ENCODE measurements at regions not wholly inside any gene's neighbourhood (a gene's known extent, or its start where the extent isn't known, plus 50 kb on each side); places are given as distances from the start of the nearest gene placed in this dataset.

DNA sequence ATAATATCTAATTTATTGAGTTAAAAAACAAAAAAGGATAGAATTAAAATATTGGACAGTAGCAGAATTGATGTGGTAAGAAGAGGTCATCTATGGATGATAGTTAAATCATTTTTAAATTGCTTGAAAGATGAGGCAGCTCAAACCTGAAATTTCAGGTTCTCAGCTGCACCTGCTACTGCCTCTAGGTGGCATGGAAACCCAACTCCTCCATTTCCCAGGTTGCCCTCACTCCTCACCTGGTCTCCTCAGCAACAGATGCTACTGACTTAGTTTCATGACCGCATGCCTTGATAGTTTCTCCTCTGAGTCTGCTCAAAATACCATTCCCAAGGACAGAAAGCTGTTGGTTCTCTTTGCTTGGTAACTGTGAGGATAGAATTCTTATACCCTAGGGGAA is 148.1 kb downstream of the ABHD5 start:
- H3K9me3 Mint-ChIP-seq: peaks cover 9% of the 10 kb centered on the region

DNA sequence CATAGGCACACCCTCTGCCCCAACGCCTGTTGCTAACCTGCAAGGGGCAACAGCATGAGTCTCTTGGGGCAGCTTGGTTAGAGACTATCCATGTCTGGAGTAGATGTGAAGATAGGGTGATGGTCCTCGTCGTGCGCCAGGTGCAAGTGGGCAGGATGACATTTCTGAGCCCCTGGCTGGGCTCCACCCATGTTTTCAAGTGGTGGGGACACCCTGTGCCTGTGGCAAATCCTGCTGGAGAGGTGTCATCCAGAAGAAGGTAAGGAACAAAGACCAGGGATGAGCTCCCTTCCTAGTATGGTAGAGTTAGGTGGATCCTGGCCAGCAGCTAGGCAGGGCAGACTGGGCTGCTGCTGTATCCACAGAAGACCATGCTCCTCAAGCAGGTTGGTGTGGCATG is 152.6 kb downstream of the ABHD5 start:
- H3K36me3 Mint-ChIP-seq (ENCODE audit: low read depth): no peaks in the 10 kb centered on the region
- no peak for ATAC-seq
- no peak overlapping the region for H3K27ac Mint-ChIP-seq
- no peaks in the 10 kb centered on the region for H3K27me3 ChIP-seq (ENCODE audit: insufficient read depth)
- H3K27ac ChIP-seq (ENCODE audit: low read depth): no peak overlapping the region
- no peaks in the 10 kb centered on the region for H3K4me1 ChIP-seq (ENCODE audit: insufficient read depth)
- H3K9me3 Mint-ChIP-seq: peaks cover 17% of the 10 kb centered on the region
- H3K4me2 ChIP-seq: no peak overlapping the region
- no peaks in the 10 kb centered on the region for H3K27me3 Mint-ChIP-seq (ENCODE audit: insufficient read depth, low read depth, poor library complexity)
- H3K79me2 ChIP-seq (replicated peaks; ENCODE audit: insufficient read depth): no peaks in the 10 kb centered on the region
- DNase-seq (ENCODE audit: low spot score): no peak
- no peak overlapping the region for H3K4me3 Mint-ChIP-seq
- H3K4me3 ChIP-seq: no peak overlapping the region
- no peaks in the 10 kb centered on the region for H4K20me1 ChIP-seq (replicated peaks; ENCODE audit: insufficient read depth)
- no peaks in the 10 kb centered on the region for H3K4me1 Mint-ChIP-seq
- no peak overlapping the region for H2AFZ ChIP-seq
- H3K9me2 ChIP-seq (ENCODE audit: insufficient read depth): peaks cover 5% of the 10 kb centered on the region; the same call in 1 of the 2 replicates
- H3F3A ChIP-seq (replicated peaks; ENCODE audit: low read depth): no peaks in the 10 kb centered on the region
- no peaks in the 10 kb centered on the region for H3K36me3 ChIP-seq (ENCODE audit: insufficient read depth)
- no peak for TF ChIP-seq ZNF331 (CRISPR knock-in tag; IDR thresholded peaks at IDR 0.05; ENCODE audit: low read depth)
- no peak for TF ChIP-seq STAT1 (IDR thresholded peaks at IDR 0.05; ENCODE audit: unreplicated experiment)
- TF ChIP-seq, protein P1, sequence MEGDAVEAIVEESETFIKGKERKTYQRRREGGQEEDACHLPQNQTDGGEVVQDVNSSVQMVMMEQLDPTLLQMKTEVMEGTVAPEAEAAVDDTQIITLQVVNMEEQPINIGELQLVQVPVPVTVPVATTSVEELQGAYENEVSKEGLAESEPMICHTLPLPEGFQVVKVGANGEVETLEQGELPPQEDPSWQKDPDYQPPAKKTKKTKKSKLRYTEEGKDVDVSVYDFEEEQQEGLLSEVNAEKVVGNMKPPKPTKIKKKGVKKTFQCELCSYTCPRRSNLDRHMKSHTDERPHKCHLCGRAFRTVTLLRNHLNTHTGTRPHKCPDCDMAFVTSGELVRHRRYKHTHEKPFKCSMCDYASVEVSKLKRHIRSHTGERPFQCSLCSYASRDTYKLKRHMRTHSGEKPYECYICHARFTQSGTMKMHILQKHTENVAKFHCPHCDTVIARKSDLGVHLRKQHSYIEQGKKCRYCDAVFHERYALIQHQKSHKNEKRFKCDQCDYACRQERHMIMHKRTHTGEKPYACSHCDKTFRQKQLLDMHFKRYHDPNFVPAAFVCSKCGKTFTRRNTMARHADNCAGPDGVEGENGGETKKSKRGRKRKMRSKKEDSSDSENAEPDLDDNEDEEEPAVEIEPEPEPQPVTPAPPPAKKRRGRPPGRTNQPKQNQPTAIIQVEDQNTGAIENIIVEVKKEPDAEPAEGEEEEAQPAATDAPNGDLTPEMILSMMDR (conservative IDR thresholded peaks at IDR 0.05; ENCODE audit: low read depth in 2 of 2): no peak
- no peak for TF ChIP-seq JUNB (IDR thresholded peaks at IDR 0.05; ENCODE audit: unreplicated experiment)
- TF ChIP-seq, protein P2, sequence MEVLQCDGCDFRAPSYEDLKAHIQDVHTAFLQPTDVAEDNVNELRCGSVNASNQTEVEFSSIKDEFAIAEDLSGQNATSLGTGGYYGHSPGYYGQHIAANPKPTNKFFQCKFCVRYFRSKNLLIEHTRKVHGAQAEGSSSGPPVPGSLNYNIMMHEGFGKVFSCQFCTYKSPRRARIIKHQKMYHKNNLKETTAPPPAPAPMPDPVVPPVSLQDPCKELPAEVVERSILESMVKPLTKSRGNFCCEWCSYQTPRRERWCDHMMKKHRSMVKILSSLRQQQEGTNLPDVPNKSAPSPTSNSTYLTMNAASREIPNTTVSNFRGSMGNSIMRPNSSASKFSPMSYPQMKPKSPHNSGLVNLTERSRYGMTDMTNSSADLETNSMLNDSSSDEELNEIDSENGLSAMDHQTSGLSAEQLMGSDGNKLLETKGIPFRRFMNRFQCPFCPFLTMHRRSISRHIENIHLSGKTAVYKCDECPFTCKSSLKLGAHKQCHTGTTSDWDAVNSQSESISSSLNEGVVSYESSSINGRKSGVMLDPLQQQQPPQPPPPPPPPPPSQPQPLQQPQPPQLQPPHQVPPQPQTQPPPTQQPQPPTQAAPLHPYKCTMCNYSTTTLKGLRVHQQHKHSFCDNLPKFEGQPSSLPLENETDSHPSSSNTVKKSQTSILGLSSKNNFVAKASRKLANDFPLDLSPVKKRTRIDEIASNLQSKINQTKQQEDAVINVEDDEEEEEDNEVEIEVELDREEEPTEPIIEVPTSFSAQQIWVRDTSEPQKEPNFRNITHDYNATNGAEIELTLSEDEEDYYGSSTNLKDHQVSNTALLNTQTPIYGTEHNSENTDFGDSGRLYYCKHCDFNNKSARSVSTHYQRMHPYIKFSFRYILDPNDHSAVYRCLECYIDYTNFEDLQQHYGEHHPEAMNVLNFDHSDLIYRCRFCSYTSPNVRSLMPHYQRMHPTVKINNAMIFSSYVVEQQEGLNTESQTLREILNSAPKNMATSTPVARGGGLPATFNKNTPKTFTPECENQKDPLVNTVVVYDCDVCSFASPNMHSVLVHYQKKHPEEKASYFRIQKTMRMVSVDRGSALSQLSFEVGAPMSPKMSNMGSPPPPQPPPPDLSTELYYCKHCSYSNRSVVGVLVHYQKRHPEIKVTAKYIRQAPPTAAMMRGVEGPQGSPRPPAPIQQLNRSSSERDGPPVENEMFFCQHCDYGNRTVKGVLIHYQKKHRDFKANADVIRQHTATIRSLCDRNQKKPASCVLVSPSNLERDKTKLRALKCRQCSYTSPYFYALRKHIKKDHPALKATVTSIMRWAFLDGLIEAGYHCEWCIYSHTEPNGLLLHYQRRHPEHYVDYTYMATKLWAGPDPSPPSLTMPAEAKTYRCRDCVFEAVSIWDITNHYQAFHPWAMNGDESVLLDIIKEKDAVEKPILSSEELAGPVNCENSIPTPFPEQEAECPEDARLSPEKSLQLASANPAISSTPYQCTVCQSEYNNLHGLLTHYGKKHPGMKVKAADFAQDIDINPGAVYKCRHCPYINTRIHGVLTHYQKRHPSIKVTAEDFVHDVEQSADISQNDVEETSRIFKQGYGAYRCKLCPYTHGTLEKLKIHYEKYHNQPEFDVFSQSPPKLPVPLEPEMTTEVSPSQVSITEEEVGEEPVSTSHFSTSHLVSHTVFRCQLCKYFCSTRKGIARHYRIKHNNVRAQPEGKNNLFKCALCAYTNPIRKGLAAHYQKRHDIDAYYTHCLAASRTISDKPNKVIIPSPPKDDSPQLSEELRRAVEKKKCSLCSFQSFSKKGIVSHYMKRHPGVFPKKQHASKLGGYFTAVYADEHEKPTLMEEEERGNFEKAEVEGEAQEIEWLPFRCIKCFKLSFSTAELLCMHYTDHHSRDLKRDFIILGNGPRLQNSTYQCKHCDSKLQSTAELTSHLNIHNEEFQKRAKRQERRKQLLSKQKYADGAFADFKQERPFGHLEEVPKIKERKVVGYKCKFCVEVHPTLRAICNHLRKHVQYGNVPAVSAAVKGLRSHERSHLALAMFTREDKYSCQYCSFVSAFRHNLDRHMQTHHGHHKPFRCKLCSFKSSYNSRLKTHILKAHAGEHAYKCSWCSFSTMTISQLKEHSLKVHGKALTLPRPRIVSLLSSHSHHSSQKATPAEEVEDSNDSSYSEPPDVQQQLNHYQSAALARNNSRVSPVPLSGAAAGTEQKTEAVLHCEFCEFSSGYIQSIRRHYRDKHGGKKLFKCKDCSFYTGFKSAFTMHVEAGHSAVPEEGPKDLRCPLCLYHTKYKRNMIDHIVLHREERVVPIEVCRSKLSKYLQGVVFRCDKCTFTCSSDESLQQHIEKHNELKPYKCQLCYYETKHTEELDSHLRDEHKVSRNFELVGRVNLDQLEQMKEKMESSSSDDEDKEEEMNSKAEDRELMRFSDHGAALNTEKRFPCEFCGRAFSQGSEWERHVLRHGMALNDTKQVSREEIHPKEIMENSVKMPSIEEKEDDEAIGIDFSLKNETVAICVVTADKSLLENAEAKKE (CRISPR knock-in tag; IDR thresholded peaks at IDR 0.05): no peak
- no peak for TF ChIP-seq EZH2 (IDR thresholded peaks at IDR 0.05; ENCODE audit: low read depth, unreplicated experiment)
- no peak for TF ChIP-seq CREB1 (CRISPR knock-in tag; IDR thresholded peaks at IDR 0.05; ENCODE audit: low read depth)
- no peak for TF ChIP-seq ZNF114 (CRISPR knock-in tag; IDR thresholded peaks at IDR 0.05)
- TF ChIP-seq NANOG (IDR thresholded peaks at IDR 0.05; ENCODE audit: borderline replicate concordance): no peak

More for the DNA sequence above, 148.1 kb downstream of the ABHD5 start:
- no peak overlapping the region for H3K4me2 ChIP-seq
- Mint-ChIP-seq H3K27ac (no peak overlapping the region), H3K36me3 (ENCODE audit: low read depth) (no peaks in the 10 kb centered on the region), H3K4me1 (no peaks in the 10 kb centered on the region), H3K27me3 (ENCODE audit: insufficient read depth, low read depth, poor library complexity) (no peaks in the 10 kb centered on the region), H3K4me3 (no peak overlapping the region)
- no peaks in the 10 kb centered on the region for H3K36me3 ChIP-seq (ENCODE audit: insufficient read depth)
- H3F3A ChIP-seq (replicated peaks; ENCODE audit: low read depth): no peaks in the 10 kb centered on the region
- H3K27me3 ChIP-seq (ENCODE audit: insufficient read depth): no peaks in the 10 kb centered on the region
- H3K4me3 ChIP-seq: no peak overlapping the region
- H3K79me2 ChIP-seq (replicated peaks; ENCODE audit: insufficient read depth): no peaks in the 10 kb centered on the region
- no peaks in the 10 kb centered on the region for H3K9me2 ChIP-seq (ENCODE audit: insufficient read depth)
- H2AFZ ChIP-seq: no peak overlapping the region
- H3K4me1 ChIP-seq (ENCODE audit: insufficient read depth): no peaks in the 10 kb centered on the region
- H3K27ac ChIP-seq (ENCODE audit: low read depth): no peak overlapping the region
- peak; percentile 70 for ATAC-seq
- TF ChIP-seq JUNB (IDR thresholded peaks at IDR 0.05; ENCODE audit: unreplicated experiment): no peak
- TF ChIP-seq, protein P1 (conservative IDR thresholded peaks at IDR 0.05; ENCODE audit: low read depth in 2 of 2): peak; percentile 50 to 76
- no peaks in the 10 kb centered on the region for H4K20me1 ChIP-seq (replicated peaks; ENCODE audit: insufficient read depth)
- peak; percentile 55 for DNase-seq (ENCODE audit: low spot score)
